Glutamatergic neuron (in vitro differentiated cells): ENCODE measurements at regions not wholly inside any gene's neighbourhood (a gene's known extent, or its start where the extent isn't known, plus 50 kb on each side); places are given as distances from the start of the nearest gene placed in this dataset.
"Not testable (repeated sequence)": the region's sequence is repeated elsewhere in the genome, so short reads cannot be mapped to it uniquely, and the experiment has no call there.

Experiments
- DNase-seq: peaks from one replicate; pipeline ENCODE4 v3.0.0; 2022
- H3K27ac Mint-ChIP-seq: one replicate; pipeline ENCODE4 v1.8.0; 2020; ENCODE audit warnings: mild to moderate bottlenecking, mixed read lengths, inconsistent platforms; ENCODE audit not compliant: unreplicated experiment
- H3K27me3 Mint-ChIP-seq: one replicate; pipeline ENCODE4 v1.8.0; 2020; ENCODE audit warnings: mild to moderate bottlenecking, moderate library complexity, mixed read lengths, inconsistent platforms; ENCODE audit not compliant: unreplicated experiment
- H3K36me3 Mint-ChIP-seq: one replicate; pipeline ENCODE4 v1.8.0; 2020; ENCODE audit warnings: mild to moderate bottlenecking, mixed read lengths, inconsistent platforms; ENCODE audit not compliant: unreplicated experiment
- H3K4me1 Mint-ChIP-seq: one replicate; pipeline ENCODE4 v1.8.0; 2020; ENCODE audit warnings: mild to moderate bottlenecking, low read depth, mixed read lengths, inconsistent platforms; ENCODE audit not compliant: unreplicated experiment
- H3K4me3 Mint-ChIP-seq: one replicate; pipeline ENCODE4 v1.8.0; 2020; ENCODE audit warnings: mild to moderate bottlenecking, mixed read lengths, inconsistent platforms; ENCODE audit not compliant: unreplicated experiment
- H3K9me3 Mint-ChIP-seq: one replicate; pipeline ENCODE4 v1.8.0; 2020; ENCODE audit warnings: mild to moderate bottlenecking, moderate library complexity, mixed read lengths, inconsistent platforms; ENCODE audit not compliant: unreplicated experiment
- TF ChIP-seq, protein P1 (sequence below): fragments of 200-600 bp; sonication (generic); IDR thresholded peaks from one replicate; pipeline ENCODE4 v1.5.0; 2021; ENCODE audit not compliant: partially characterized antibody, unreplicated experiment

DNA sequence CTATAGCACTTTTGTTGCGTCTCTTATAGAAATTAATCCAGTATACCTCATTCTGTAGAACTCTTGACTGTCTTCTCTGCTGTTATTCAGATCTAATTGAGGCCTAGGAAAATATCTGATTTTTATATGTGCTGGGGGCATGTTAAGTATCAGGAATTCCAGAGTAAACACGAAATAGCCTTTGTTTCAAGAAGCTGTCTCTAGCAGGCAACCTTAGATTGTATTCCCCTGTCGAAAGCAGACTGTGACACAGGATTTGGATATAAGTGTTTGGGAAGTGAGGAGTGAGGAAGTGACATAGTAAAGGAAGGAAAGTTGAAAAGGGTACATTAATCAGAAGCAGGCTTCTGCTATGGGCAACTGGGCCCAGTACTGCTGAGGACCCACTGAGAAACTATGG is 72.1 kb upstream of the RASA1 start:
- no peak overlapping the region for H3K27ac Mint-ChIP-seq
- no peak for DNase-seq
- TF ChIP-seq, protein P1, sequence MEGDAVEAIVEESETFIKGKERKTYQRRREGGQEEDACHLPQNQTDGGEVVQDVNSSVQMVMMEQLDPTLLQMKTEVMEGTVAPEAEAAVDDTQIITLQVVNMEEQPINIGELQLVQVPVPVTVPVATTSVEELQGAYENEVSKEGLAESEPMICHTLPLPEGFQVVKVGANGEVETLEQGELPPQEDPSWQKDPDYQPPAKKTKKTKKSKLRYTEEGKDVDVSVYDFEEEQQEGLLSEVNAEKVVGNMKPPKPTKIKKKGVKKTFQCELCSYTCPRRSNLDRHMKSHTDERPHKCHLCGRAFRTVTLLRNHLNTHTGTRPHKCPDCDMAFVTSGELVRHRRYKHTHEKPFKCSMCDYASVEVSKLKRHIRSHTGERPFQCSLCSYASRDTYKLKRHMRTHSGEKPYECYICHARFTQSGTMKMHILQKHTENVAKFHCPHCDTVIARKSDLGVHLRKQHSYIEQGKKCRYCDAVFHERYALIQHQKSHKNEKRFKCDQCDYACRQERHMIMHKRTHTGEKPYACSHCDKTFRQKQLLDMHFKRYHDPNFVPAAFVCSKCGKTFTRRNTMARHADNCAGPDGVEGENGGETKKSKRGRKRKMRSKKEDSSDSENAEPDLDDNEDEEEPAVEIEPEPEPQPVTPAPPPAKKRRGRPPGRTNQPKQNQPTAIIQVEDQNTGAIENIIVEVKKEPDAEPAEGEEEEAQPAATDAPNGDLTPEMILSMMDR, result no peak
- no peaks in the 10 kb centered on the region for H3K4me1 Mint-ChIP-seq
- H3K4me3 Mint-ChIP-seq, result no peak overlapping the region
- peaks cover 1% of the 10 kb centered on the region for H3K9me3 Mint-ChIP-seq
- no peaks in the 10 kb centered on the region for H3K27me3 Mint-ChIP-seq
- no peaks in the 10 kb centered on the region for H3K36me3 Mint-ChIP-seq

DNA sequence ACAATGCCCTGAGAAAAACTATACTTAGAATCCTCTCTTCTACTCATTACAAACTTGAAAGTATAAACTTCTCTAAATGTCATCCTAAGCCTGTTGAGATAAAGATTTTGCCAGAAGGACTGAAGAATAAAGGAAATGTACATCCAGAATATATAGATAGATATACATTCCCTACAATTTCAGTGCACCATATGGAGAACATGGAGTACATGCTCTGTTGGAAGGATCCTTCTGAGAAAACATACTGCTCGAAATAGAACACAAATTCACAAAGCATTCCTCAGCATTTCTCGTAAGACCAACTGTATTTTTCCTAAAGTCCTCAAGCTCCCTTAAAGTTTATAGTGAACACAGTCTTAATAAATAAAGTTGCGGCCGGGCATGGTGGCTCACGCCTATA is 69.7 kb upstream of the RASA1 start:
- no peaks in the 10 kb centered on the region for H3K36me3 Mint-ChIP-seq
- TF ChIP-seq, protein P1, result no peak
- no peak overlapping the region for H3K4me3 Mint-ChIP-seq
- H3K4me1 Mint-ChIP-seq, result no peaks in the 10 kb centered on the region
- peaks cover 1% of the 10 kb centered on the region for H3K9me3 Mint-ChIP-seq
- no peak overlapping the region for H3K27ac Mint-ChIP-seq
- no peaks in the 10 kb centered on the region for H3K27me3 Mint-ChIP-seq
- DNase-seq, result no peak

DNA sequence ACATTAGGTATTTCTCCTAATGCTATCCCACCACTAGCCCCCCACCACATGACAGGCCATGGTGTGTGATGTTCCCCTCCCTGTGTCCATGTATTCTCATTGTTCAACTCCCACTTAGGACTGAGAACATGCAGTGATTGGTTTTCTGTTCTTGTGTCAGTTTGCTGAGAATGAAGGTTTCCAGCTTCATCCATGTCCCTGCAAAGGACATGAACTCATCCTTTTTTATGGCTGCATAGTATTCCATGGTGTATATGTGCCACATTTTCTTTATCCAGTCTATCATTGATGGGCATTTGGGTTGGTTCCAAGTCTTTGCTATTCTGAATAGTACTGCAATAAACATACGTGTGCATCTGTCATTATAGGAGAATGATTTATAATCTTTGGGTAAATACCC is 68.4 kb upstream of the RASA1 start:
- not testable (repeated sequence) for H3K4me3 Mint-ChIP-seq, H3K27ac Mint-ChIP-seq, H3K36me3 Mint-ChIP-seq

DNA sequence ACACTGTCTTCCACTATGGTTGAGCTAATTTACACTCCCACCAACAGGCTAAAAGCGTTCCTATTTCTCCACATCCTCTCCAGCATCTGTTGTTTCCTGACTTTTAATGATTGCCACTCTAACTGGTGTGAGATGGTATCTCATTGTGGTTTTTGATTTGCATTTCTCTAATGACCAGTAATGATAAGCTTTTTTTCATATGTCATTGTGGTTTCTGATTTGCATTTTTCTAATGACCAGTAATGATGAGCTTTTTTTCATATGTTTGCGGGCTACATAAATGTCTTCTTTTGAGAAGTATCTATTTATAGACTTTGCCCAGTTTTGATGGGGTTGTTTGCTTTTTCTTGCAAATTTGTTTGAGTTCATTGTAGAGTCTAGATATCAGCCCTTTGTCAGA is 68.0 kb upstream of the RASA1 start:
- not testable (repeated sequence) for H3K9me3 Mint-ChIP-seq, H3K4me1 Mint-ChIP-seq, H3K27ac Mint-ChIP-seq, H3K4me3 Mint-ChIP-seq, H3K27me3 Mint-ChIP-seq, DNase-seq, H3K36me3 Mint-ChIP-seq

More for the DNA sequence above, 68.4 kb upstream of the RASA1 start:
- H3K27me3 Mint-ChIP-seq, H3K9me3 Mint-ChIP-seq, H3K4me1 Mint-ChIP-seq, DNase-seq: not testable (repeated sequence)

DNA sequence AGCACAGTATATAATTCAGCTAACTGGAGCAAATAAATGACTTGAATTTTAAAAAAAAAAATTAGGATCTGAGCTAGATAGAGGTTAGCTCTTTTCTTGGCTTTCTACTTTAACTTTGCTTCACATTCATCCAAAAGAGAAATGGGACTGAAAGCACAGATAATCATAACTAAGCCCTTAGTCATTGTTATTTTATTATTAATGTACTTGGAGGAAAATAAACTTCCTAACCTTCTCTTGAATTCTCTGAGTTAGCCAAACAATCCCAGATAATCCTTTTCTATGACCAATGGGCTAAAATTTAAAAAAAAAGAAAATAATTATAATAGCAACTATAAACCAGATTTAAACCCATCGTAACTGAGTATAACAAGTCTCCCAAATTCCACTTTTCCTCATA is 57.6 kb upstream of the RASA1 start:
- H3K9me3 Mint-ChIP-seq, result no peaks in the 10 kb centered on the region
- no peaks in the 10 kb centered on the region for H3K4me1 Mint-ChIP-seq
- no peaks in the 10 kb centered on the region for H3K36me3 Mint-ChIP-seq
- H3K27me3 Mint-ChIP-seq, result no peaks in the 10 kb centered on the region
- H3K4me3 Mint-ChIP-seq, result no peak overlapping the region
- H3K27ac Mint-ChIP-seq, result no peak overlapping the region
- DNase-seq, result no peak
- TF ChIP-seq, protein P1, result no peak

DNA sequence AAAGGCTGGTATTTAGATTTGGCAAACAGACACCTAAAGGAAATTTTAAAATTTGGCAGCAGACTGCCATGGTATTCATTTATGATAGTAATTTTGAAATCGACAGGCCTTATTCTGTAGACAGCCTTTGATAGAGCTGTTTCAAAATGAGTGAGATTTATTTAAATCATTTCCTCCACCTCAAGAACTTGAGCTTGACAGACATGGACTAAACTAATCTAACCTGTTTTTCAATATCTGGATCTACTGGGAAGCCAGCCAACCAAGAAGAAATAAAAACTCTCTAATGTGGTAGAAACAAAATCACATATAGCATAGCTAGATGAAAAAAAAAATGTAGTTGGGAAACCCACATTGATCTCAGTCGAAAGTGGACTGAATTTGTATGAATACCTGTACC is 56.9 kb upstream of the RASA1 start:
- H3K4me3 Mint-ChIP-seq, result no peak overlapping the region
- no peaks in the 10 kb centered on the region for H3K9me3 Mint-ChIP-seq
- H3K4me1 Mint-ChIP-seq, result no peaks in the 10 kb centered on the region
- DNase-seq, result no peak
- no peaks in the 10 kb centered on the region for H3K27me3 Mint-ChIP-seq
- H3K36me3 Mint-ChIP-seq, result no peaks in the 10 kb centered on the region
- TF ChIP-seq, protein P1, result no peak
- H3K27ac Mint-ChIP-seq, result no peak overlapping the region
